ENCODE measurements at regions not wholly inside any gene's neighbourhood (a gene's known extent, or its start where the extent isn't known, plus 50 kb on each side); places are given as distances from the start of the nearest gene placed in this dataset.
A peak's percentile ranks its signal among the peaks of the same experiment; 100 is the strongest.
"Not testable (repeated sequence)": the region's sequence is repeated elsewhere in the genome, so short reads cannot be mapped to it uniquely, and the experiment has no call there.

DNA sequence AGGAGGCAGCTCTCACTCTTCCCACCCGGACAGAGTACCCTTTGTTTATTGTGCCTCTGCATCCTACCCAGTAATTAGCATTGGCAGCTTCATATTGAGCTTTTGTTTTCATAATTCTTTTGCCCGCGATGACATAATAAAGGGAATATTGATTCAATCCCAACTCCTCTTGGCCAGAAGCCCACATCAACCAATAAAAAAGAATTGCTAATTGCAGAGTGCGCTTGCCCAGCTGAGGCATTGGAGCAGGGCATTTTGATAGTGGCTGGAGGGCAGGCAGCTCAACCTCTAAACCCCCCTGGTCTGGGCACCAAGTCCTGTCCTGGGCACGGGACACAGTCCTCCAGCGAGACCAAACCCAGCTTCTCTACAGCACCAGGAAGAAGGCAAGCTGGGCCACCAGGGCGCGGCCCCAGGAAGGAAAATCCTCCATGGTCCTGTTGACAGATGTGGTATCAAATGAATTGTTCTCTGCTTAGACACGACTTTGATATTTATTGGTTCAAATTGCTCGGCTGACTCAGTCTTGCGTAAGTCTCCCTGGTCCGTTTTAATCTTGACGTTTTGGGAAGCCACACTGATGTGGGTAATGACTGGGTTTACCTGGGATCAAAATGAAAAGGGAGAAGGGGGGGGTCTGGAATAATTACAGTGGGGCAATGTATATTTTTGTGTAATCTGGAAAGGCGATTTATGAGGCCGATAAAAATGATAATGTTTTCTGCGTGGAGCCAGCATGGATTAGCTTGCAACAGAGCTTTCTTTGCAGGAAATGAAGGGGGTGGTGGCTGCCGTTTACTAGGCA is 220.7 kb upstream of the MSX2 start:
- Histone ChIP-seq H3K36me3 (no peaks in the 10 kb centered on the region), H3K27me3 (no peaks in the 10 kb centered on the region), H3K9me3 (peaks cover under 1 to 2% of the 10 kb centered on the region in 2 donors), H3K4me3 (peak overlapping the region in 1 of 2 donors; percentile 31), H3K27ac (no peak overlapping the region), H3K4me1 (no peaks in the 10 kb centered on the region)
- TF ChIP-seq, protein P1, sequence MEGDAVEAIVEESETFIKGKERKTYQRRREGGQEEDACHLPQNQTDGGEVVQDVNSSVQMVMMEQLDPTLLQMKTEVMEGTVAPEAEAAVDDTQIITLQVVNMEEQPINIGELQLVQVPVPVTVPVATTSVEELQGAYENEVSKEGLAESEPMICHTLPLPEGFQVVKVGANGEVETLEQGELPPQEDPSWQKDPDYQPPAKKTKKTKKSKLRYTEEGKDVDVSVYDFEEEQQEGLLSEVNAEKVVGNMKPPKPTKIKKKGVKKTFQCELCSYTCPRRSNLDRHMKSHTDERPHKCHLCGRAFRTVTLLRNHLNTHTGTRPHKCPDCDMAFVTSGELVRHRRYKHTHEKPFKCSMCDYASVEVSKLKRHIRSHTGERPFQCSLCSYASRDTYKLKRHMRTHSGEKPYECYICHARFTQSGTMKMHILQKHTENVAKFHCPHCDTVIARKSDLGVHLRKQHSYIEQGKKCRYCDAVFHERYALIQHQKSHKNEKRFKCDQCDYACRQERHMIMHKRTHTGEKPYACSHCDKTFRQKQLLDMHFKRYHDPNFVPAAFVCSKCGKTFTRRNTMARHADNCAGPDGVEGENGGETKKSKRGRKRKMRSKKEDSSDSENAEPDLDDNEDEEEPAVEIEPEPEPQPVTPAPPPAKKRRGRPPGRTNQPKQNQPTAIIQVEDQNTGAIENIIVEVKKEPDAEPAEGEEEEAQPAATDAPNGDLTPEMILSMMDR (IDR thresholded peaks at IDR 0.05): no peak
- intact Hi-C loops (cut with DNase I): no loop called here
- no peak for DNase-seq (ENCODE audit: low spot score in 2 of 2)

DNA sequence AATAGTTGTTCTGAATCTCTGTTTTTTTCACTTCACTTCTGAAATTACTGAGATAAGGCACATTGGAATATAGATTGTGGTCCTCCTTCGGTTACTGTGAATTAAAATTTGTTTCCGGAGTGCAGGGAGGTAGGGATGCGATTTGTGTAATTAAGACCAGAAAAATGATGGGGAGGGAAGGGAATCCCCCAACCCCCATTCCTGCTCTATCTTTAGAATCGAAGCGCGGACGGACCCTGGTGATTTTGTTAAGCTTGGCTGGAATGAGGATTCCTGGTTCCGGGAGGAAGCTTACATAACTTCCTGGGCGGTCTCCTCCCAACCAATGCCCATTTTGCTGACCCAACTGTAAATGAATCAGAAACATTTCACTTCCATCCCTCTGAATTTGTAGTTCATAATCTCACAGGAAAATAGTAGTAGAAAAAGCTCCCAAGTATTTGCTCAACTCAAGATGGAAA is 220.1 kb upstream of the MSX2 start:
- intact Hi-C loops (cut with DNase I): no loop called here
- TF ChIP-seq, protein P1 (IDR thresholded peaks at IDR 0.05): no peak
- Histone ChIP-seq H3K9me3 (no peaks in the 10 kb centered on the region), H3K36me3 (no peaks in the 10 kb centered on the region), H3K27me3 (no peaks in the 10 kb centered on the region), H3K27ac (no peak overlapping the region), H3K4me3 (peak overlapping the region in 1 of 2 donors; percentile 31), H3K4me1 (no peaks in the 10 kb centered on the region)
- DNase-seq (ENCODE audit: low spot score in 2 of 2): no peak

DNA sequence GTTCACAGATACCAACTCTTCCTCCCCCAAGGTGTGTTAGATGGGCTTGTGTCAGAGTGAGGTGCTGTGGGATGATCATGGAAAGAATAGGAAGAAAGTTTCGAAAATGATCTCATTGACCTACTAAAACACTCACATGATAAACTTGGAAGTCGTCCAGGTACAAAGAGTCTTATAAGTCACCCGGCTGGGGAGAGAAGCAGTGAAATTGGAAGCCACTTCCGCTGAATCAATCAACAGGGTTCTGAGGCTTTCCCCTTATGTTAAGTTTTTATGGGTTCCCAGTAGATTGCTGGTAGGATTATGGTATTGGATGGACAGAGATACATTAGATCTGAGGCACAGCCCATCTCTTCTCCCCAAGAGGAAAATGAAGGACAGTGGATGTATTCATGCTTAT is 218.8 kb upstream of the MSX2 start:
- no peak for DNase-seq (ENCODE audit: low spot score in 2 of 2)
- Histone ChIP-seq H3K4me1 (no peaks in the 10 kb centered on the region), H3K9me3 (no peaks in the 10 kb centered on the region), H3K36me3 (no peaks in the 10 kb centered on the region), H3K27me3 (no peaks in the 10 kb centered on the region), H3K4me3 (no peak overlapping the region), H3K27ac (no peak overlapping the region)
- intact Hi-C loops (cut with DNase I): no loop called here
- TF ChIP-seq, protein P1 (IDR thresholded peaks at IDR 0.05): no peak

DNA sequence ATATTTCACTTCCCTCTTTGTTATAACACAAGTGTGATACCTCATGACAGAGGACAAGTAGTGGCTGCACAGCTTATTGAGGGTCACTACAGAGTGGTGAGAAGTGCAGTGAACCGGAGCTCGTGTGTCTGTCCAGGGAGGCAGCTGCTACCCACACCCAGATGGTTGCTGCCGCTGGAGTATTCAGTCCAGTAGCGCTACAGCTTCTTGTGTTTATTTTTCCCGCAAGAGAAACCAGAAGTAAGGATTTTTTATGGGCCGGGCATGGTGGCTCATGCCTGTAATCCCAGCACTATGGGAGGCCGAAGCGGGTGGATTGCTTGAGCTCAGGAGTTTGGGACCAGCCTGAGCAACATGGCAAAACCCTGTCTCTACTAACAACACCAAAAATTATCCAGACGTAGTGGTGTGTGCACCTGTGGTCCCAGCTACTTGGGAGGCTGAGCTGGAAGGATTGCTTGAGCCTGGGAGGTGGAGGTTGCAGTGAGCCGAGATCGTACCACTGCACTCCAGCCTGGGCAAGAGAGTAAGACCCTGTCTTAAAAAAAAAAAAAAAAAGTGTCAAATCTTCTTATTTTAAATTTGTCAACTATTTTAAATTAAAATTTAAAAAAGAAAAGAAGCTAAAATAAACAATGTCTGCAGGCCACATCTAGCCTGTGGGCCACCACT is 213.5 kb upstream of the MSX2 start:
- H3K27me3 ChIP-seq; H3K4me1 ChIP-seq; H3K36me3 ChIP-seq; H3K9me3 ChIP-seq; DNase-seq (ENCODE audit: low spot score in 2 of 2); H3K4me3 ChIP-seq; H3K27ac ChIP-seq; intact Hi-C loops (cut with DNase I): not testable (repeated sequence)

DNA sequence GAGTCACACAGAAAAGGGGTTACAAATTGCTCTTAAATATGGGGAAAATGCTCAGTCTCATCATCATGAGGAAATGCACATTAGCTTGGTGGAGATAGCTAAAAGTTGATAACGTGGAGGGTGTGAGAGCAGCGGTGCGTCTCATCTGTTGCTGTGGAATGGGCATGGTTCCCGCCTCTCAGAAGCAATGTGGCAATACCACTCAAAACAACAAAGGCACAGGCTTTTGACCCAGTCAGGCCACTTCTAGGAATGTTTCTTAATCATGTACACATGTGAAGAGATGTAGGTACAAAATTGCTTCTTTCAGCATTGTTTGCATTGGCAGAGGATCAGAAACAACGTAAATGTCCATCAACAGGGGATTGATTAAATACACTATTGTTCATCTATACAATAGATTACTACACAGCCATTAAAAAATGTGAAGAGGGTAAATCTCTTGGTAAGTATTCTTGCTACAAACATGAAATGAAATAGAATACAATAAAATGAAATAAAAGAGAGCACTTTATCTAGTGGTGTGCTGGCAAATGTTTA is 212.6 kb upstream of the MSX2 start:
- intact Hi-C loops (cut with DNase I): no loop called here

More for the DNA sequence above, 212.6 kb upstream of the MSX2 start:
- no peak for DNase-seq (ENCODE audit: low spot score in 2 of 2)
- Histone ChIP-seq H3K36me3 (no peaks in the 10 kb centered on the region), H3K4me1 (no peaks in the 10 kb centered on the region), H3K9me3 (no peaks in the 10 kb centered on the region), H3K27me3 (no peaks in the 10 kb centered on the region), H3K27ac (no peak overlapping the region), H3K4me3 (no peak overlapping the region)
- TF ChIP-seq, protein P1 (IDR thresholded peaks at IDR 0.05): no peak
